BJ (cell line): ENCODE measurements at regions not wholly inside any gene's neighbourhood (a gene's known extent, or its start where the extent isn't known, plus 50 kb on each side); places are given as distances from the start of the nearest gene placed in this dataset.

ENCODE experiments used
- CTCF ChIA-PET: fragments of 350-600 bp; formaldehyde crosslinking; extraction: SDS; loops from one replicate; lab custom pipeline; 2021; ENCODE audit warnings: antibody characterized with exemption, inconsistent platforms; lab: Yijun Ruan, JAX
- POLR2A ChIA-PET: fragments of 300-600 bp; sonication (Branson Sonifier 250); formaldehyde crosslinking; extraction: SDS; loops from one replicate; lab custom pipeline; 2021; ENCODE audit warnings: antibody characterized with exemption; lab: Charles Lee
- DNase-seq: peaks from one replicate; pipeline ENCODE4 v3.0.0-alpha.2; 2011; ENCODE audit warnings: low read depth
- H3K27me3 ChIP-seq: 2 replicates; pipeline ENCODE4 v1.6.0; 2011; ENCODE audit warnings: low read length; ENCODE audit not compliant: control insufficient read depth, insufficient read depth
- H3K36me3 ChIP-seq: 2 replicates; pipeline ENCODE4 v1.5.1; 2011; ENCODE audit warnings: low read length; ENCODE audit not compliant: control insufficient read depth, insufficient read depth
- H3K4me3 ChIP-seq: 2 replicates; pipeline ENCODE4 v1.5.1; 2011; ENCODE audit warnings: low read depth, mild to moderate bottlenecking, control low read depth, low read length
- TF ChIP-seq, protein P1 (sequence below): IDR thresholded peaks from 2 replicates; pipeline ENCODE4 v1.5.1; 2011; ENCODE audit warnings: low read depth, mild to moderate bottlenecking, control low read depth, inconsistent platforms, low read length, moderate library complexity; ENCODE audit not compliant: insufficient read depth

GRCh38 chr3:76264496-76264895 lies 479.1 kb upstream of the ZNF717 start:
- ChIA-PET CTCF (no interaction called here), POLR2A (no interaction called here)
- Histone ChIP-seq H3K36me3 (no peaks in the 10 kb centered on the region), H3K4me3 (no peak overlapping the region), H3K27me3 (no peaks in the 10 kb centered on the region)
- TF ChIP-seq, protein P1, sequence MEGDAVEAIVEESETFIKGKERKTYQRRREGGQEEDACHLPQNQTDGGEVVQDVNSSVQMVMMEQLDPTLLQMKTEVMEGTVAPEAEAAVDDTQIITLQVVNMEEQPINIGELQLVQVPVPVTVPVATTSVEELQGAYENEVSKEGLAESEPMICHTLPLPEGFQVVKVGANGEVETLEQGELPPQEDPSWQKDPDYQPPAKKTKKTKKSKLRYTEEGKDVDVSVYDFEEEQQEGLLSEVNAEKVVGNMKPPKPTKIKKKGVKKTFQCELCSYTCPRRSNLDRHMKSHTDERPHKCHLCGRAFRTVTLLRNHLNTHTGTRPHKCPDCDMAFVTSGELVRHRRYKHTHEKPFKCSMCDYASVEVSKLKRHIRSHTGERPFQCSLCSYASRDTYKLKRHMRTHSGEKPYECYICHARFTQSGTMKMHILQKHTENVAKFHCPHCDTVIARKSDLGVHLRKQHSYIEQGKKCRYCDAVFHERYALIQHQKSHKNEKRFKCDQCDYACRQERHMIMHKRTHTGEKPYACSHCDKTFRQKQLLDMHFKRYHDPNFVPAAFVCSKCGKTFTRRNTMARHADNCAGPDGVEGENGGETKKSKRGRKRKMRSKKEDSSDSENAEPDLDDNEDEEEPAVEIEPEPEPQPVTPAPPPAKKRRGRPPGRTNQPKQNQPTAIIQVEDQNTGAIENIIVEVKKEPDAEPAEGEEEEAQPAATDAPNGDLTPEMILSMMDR = no peak
- no peak for DNase-seq

- DNase-seq = no peak
- CTCF ChIA-PET = no interaction called here
- TF ChIP-seq, protein P1 = no peak
- no peaks in the 10 kb centered on the region for H3K27me3 ChIP-seq
- H3K36me3 ChIP-seq = no peaks in the 10 kb centered on the region
- no peak overlapping the region for H3K4me3 ChIP-seq
- POLR2A ChIA-PET = no interaction called here
These were observed 479.6 kb upstream of the ZNF717 start for GRCh38 chr3:76264911-76265310.

DNA sequence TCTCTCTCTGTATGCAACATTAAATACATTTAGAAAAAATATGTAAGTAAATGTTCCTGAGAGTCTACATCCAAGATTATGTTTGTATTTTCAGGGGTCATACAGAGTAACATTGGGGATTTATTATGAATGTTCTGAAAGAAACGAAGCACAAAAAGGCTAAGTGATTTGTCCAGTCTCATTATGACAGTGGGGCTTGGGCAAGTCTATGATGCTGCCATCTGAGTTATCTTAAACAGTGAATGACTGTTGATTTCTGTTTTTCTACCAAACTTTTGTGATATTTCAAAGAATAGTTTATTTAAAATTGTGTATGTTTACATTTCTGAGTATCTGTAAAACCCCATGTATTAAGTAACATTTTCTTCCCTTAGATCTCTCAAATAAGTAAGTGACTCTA lies 481.2 kb upstream of the ZNF717 start:
- DNase-seq = no peak
- ChIA-PET POLR2A (no interaction called here), CTCF (no interaction called here)
- no peak overlapping the region for H3K4me3 ChIP-seq
- TF ChIP-seq, protein P1 = no peak
- H3K36me3 ChIP-seq = no peaks in the 10 kb centered on the region
- no peaks in the 10 kb centered on the region for H3K27me3 ChIP-seq

GRCh38 chr3:76267851-76268380 lies 482.6 kb upstream of the ZNF717 start:
- Histone ChIP-seq H3K27me3 (no peaks in the 10 kb centered on the region), H3K4me3 (no peak overlapping the region), H3K36me3 (no peaks in the 10 kb centered on the region)
- TF ChIP-seq, protein P1 = no peak
- ChIA-PET CTCF (no interaction called here), POLR2A (interaction anchor here (0.6 kb wide), 1 partner anchor 1425 kb away, joined by 8 read pairs; no protein-coding TSS in a partner anchor)
- no peak for DNase-seq

GRCh38 chr3:76293856-76294255 lies 508.5 kb upstream of the ZNF717 start:
- ChIA-PET CTCF (no interaction called here), POLR2A (no interaction called here)
- no peak overlapping the region for H3K4me3 ChIP-seq
- no peaks in the 10 kb centered on the region for H3K27me3 ChIP-seq
- TF ChIP-seq, protein P1 = no peak
- no peak for DNase-seq
- no peaks in the 10 kb centered on the region for H3K36me3 ChIP-seq
